ENCODE measurements at regions not wholly inside any gene's neighbourhood (a gene's known extent, or its start where the extent isn't known, plus 50 kb on each side); places are given as distances from the start of the nearest gene placed in this dataset.
"Not testable (repeated sequence)": the region's sequence is repeated elsewhere in the genome, so short reads cannot be mapped to it uniquely, and the experiment has no call there.

DNA sequence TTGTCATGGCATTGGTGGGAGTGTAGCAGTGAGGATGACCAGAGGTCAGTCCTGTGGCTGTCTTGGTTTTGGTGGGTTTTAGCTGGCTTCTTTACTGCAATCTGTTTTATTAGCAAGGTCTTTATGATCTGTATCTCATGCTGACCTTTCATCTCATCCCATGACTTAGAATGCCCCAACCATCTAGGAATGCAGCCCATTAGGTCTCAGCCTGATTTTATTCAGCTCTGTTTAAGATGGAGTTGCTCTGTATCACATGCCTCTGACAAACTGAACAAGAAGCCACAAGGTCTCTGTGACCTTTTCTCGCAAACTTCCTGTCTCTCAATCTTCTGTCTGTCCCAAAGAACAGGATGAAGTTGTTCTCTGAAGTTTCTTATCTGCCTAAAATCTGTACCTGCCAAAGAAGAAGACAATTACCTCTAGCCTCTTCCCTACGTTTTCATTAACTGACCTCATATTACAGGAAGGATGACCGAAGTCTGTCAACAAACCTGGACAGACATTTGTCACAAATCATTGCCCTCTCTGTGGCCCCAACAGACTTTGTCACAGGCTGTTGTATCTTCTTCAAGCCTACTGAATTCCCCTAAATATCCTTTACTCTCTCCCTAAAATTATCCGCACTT lies 284.2 kb upstream of the SEMA6A start:
- TF ChIP-seq, protein P1, sequence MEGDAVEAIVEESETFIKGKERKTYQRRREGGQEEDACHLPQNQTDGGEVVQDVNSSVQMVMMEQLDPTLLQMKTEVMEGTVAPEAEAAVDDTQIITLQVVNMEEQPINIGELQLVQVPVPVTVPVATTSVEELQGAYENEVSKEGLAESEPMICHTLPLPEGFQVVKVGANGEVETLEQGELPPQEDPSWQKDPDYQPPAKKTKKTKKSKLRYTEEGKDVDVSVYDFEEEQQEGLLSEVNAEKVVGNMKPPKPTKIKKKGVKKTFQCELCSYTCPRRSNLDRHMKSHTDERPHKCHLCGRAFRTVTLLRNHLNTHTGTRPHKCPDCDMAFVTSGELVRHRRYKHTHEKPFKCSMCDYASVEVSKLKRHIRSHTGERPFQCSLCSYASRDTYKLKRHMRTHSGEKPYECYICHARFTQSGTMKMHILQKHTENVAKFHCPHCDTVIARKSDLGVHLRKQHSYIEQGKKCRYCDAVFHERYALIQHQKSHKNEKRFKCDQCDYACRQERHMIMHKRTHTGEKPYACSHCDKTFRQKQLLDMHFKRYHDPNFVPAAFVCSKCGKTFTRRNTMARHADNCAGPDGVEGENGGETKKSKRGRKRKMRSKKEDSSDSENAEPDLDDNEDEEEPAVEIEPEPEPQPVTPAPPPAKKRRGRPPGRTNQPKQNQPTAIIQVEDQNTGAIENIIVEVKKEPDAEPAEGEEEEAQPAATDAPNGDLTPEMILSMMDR (IDR thresholded peaks at IDR 0.05; ENCODE audit: low read depth, low read length, missing control alignments), result no peak
- no peak overlapping the region for H3K4me3 ChIP-seq (ENCODE audit: low read depth, low read length)

DNA sequence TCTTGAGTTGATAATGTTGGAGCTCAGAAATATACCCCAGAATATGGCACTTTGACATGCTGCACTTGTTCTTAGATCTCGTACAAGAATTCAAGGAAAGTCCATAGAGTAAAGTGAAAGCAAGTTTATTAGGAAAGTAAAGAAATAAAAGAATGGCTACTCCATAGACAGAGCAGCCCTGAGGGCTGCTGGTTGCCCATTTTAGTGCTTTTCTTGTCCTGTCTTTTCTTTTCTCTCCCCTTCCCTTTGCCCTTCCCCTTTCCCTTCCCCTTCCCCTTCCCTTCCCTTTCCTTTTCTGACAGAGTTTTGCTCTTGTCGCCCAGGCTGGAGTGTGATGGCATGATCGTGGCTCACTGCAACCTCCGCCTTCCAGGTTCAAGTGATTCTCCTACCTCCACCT lies 283.4 kb upstream of the SEMA6A start:
- H3K4me3 ChIP-seq (ENCODE audit: low read depth, low read length); DNase-seq (ENCODE audit: low read depth): not testable (repeated sequence)

More for the DNA sequence above, 284.2 kb upstream of the SEMA6A start:
- no peak for DNase-seq (ENCODE audit: low read depth)

DNA sequence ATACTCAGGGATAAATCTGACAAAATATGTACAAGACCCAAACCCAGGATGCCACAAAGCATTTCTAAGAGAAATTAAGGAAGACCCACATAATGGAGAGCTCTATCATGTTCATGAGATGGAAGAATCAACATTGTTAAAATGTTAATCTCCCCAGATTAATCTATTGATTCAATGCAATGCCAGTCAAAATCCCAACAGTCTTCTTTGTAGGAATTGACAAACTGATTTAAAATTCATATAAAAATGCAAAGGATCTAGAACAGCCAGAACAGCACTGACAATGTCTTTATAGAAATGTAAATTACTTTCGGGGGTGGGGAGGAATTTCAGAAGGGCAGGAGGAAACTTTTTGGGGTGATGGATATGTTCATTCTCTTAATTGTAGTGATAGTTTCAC lies 281.6 kb upstream of the SEMA6A start:
- TF ChIP-seq, protein P1 (IDR thresholded peaks at IDR 0.05; ENCODE audit: low read depth, low read length, missing control alignments), result no peak
- H3K4me3 ChIP-seq (ENCODE audit: low read depth, low read length), result no peak overlapping the region
- DNase-seq (ENCODE audit: low read depth), result no peak

DNA sequence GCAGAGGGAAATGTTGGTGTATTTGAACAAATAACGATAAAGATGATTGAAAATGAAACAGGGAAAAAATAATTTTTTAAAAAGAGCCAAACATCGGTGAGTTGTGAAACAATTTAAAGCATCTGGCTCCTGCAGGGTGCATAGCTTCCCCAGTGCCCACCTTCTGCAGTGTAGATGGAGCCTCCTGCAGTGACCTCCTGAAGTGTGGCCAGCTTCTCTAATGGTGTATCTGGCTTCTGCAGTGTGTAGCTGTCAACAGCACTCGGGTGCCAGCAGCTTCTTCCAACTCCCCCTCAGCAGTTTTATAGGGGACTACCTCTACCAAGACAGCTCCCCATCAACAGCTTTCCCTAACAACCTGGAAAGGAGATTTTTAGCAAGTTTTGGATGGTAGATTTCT lies 279.4 kb upstream of the SEMA6A start:
- H3K4me3 ChIP-seq (ENCODE audit: low read depth, low read length), result no peak overlapping the region
- no peak for DNase-seq (ENCODE audit: low read depth)
- TF ChIP-seq, protein P1 (IDR thresholded peaks at IDR 0.05; ENCODE audit: low read depth, low read length, missing control alignments), result no peak

DNA sequence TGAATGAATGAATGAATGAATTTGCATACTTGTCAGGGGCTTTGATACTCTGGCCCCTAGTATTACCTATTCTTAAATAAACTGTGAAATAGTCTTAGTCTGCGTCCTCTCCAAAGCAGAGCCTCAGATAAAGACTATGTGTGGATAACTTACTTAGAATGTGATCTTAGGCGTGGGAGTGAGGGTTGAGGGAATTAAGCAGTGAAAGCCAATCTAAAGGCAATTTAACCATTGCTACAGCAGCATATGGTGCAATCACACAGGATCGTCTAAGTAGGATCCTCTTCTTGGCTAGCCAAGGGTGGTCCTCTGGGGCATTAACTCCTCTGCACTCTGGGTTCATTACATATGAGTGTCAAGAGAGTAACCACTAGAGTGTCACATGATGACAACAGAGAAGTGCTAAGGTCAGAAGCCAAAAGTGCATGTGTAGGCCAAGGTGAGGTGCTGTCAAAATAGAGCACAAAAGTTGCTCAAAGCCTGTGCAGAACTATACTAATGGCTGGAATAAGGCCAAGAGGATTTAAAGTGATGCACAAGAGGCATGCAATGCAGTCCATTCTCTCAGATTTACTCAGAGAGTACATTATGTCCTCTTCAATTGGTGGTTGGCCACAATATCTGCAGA lies 274.4 kb upstream of the SEMA6A start:
- TF ChIP-seq, protein P1 (IDR thresholded peaks at IDR 0.05; ENCODE audit: low read depth, low read length, missing control alignments), result no peak
- H3K4me3 ChIP-seq (ENCODE audit: low read depth, low read length), result no peak overlapping the region
- no peak for DNase-seq (ENCODE audit: low read depth)

DNA sequence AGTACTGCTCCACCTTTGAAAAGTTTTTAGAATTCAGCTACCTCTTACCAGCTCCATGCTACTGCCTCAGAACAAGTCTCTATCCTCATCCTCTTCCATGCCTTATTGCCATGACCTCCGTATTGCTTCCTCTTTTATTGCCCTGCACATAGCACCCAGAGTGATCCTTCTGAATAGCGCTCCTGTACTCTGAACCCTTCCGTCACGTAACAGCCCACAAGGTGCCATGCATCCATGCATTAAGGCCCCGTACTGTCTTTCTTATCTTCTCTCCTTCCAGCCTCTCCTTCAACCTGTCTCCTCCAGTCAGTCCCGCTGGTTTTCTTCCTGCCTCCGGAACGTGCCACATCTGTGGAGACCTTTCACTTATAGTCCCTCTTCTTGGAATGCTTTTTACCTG lies 273.3 kb upstream of the SEMA6A start:
- TF ChIP-seq, protein P1 (IDR thresholded peaks at IDR 0.05; ENCODE audit: low read depth, low read length, missing control alignments), result no peak
- H3K4me3 ChIP-seq (ENCODE audit: low read depth, low read length), result no peak overlapping the region
- DNase-seq (ENCODE audit: low read depth), result no peak

DNA sequence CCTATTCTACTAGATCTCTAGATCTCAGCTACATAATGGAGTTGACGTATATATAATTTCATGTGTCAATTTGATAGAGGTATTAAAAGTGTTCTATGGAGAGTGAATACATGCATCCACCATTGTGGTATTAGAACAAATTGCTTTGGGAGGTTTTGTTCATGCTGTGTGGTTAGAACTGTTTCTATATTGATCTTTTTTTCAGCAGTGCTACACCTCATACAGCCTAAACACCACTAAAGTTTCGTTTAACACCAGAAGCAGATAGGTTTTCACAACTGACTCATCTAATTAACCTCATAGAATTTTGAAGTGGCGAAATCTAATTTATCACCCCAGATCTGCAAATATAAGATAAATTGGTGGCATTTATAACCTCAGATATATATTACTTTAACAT lies 269.4 kb upstream of the SEMA6A start:
- DNase-seq (ENCODE audit: low read depth), result no peak
- TF ChIP-seq, protein P1 (IDR thresholded peaks at IDR 0.05; ENCODE audit: low read depth, low read length, missing control alignments), result no peak
- no peak overlapping the region for H3K4me3 ChIP-seq (ENCODE audit: low read depth, low read length)
